ENCODE measurements at regions not wholly inside any gene's neighbourhood (a gene's known extent, or its start where the extent isn't known, plus 50 kb on each side); places are given as distances from the start of the nearest gene placed in this dataset.

DNA sequence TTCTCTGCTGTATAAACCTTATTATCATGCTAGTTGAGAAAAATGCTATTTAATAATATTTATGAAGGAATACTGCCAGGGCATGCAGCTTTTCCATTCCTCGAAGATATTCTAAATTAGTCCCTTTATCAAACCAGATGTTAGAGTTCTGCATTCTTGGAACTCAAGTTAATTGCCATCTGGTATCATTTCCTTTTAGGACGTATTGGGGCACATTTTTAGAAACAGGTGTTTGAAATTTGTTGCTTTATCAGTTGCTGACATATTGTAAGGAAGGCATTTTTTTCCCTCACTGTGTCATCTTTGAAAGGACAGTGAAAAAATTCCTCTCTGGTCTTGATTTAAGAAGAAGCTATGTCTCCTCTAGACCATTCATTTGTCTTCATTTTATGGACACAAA lies 471.2 kb upstream of the PRICKLE1 start:
- TF ChIP-seq, protein P1, sequence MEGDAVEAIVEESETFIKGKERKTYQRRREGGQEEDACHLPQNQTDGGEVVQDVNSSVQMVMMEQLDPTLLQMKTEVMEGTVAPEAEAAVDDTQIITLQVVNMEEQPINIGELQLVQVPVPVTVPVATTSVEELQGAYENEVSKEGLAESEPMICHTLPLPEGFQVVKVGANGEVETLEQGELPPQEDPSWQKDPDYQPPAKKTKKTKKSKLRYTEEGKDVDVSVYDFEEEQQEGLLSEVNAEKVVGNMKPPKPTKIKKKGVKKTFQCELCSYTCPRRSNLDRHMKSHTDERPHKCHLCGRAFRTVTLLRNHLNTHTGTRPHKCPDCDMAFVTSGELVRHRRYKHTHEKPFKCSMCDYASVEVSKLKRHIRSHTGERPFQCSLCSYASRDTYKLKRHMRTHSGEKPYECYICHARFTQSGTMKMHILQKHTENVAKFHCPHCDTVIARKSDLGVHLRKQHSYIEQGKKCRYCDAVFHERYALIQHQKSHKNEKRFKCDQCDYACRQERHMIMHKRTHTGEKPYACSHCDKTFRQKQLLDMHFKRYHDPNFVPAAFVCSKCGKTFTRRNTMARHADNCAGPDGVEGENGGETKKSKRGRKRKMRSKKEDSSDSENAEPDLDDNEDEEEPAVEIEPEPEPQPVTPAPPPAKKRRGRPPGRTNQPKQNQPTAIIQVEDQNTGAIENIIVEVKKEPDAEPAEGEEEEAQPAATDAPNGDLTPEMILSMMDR (IDR thresholded peaks at IDR 0.05) = no peak
- no peak for TF ChIP-seq POLR2A (IDR thresholded peaks at IDR 0.05)

All from adrenal gland (tissue), 5 donors.